ENCODE measurements at regions not wholly inside any gene's neighbourhood (a gene's known extent, or its start where the extent isn't known, plus 50 kb on each side); places are given as distances from the start of the nearest gene placed in this dataset.
A peak's percentile ranks its signal among the peaks of the same experiment; 100 is the strongest.

DNA sequence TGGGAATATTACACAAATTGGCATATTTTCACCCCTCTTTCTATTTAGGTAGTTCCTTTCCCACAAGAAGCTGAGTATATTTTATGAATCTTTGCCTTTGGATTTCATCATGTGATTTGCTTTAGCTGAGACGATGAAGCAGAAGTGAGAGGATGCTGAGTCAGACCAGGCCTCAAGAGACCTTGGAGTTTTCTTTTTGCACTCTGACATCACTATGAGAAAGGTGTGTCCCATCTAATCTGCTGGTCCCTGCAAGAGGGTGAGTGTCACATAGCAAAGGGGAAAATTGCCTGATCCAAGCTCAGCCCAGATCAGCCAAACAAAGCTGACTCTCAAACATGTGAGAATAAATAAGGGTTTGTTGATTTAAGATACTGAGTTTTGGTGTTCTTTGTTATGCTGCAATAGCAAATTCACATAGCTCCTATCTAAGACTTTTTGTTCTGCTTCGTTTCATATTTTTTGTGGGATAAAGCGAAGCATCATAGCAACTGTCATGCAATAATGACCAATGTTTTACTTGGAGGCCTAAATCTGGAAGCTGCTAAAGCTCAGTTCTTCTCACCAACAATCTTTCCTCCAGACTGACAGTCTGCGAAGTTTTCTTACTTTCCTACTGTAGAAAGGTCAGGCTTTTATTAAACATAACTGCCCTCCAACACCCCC, 176.9 kb downstream of the PDHA2 start:
- no peaks in the 10 kb centered on the region for H3K79me2 ChIP-seq (ENCODE audit: insufficient read depth, low read length)
- H3K27ac ChIP-seq (ENCODE audit: low read depth, low read length) = no peak overlapping the region
- no peaks in the 10 kb centered on the region for H4K20me1 ChIP-seq (ENCODE audit: insufficient read depth, low read length)
- DNase-seq (ENCODE audit: low read depth) = peak; percentile 52
- no peaks in the 10 kb centered on the region for H3K27me3 ChIP-seq (ENCODE audit: insufficient read depth, low read length)
- H3K4me3 ChIP-seq (ENCODE audit: insufficient read depth, low read depth, low read length) = no peak overlapping the region
- FAIRE-seq = no peak
- Mint-ChIP-seq H3K9me3 (ENCODE audit: unreplicated experiment) (no peaks in the 10 kb centered on the region), H3K36me3 (ENCODE audit: low read depth, unreplicated experiment) (no peaks in the 10 kb centered on the region), H3K4me3 (ENCODE audit: unreplicated experiment) (no peak overlapping the region), H3K27ac (ENCODE audit: unreplicated experiment) (peak overlapping the region; percentile 14), H3K4me1 (ENCODE audit: low read depth, unreplicated experiment) (no peaks in the 10 kb centered on the region), H3K27me3 (ENCODE audit: low read depth, unreplicated experiment) (no peaks in the 10 kb centered on the region)
- no peaks in the 10 kb centered on the region for H3K4me1 ChIP-seq (ENCODE audit: insufficient read depth, low read length)
- no peaks in the 10 kb centered on the region for H3K9me3 ChIP-seq (ENCODE audit: insufficient read depth, low read depth, low read length)
- peak overlapping the region; percentile 44 for H2AFZ ChIP-seq (ENCODE audit: low read depth, low read length)
- no peak overlapping the region for H3K4me2 ChIP-seq (ENCODE audit: low read length)
- no peak overlapping the region for H3K9ac ChIP-seq (ENCODE audit: low read length)
- TF ChIP-seq EZH2 (IDR thresholded peaks at IDR 0.05; ENCODE audit: insufficient read depth, low read length) = no peak
- no peaks in the 10 kb centered on the region for H3K36me3 ChIP-seq (ENCODE audit: insufficient read depth, low read length)

DNA sequence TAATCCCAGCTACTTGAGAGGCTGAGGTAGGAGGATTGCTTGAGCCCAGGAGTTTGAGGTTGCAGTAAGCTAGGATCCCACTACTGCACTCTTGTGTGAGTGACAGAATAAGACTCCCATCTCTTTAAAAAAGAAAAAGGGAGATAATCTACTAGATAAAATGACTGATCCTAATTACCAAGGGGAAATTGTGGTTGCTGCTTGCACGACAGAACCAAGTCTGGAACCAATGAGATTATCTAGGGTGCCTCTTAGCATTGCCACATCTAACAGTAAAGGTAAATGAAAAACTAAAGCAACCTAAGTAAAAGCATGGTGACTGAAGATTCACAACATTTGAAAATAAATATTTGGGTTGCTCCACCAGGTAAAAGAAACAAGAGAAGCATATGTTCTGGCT, 185.1 kb downstream of the PDHA2 start:
- Mint-ChIP-seq H3K4me3 (ENCODE audit: unreplicated experiment) (no peak overlapping the region), H3K27ac (ENCODE audit: unreplicated experiment) (no peak overlapping the region), H3K27me3 (ENCODE audit: low read depth, unreplicated experiment) (no peaks in the 10 kb centered on the region), H3K36me3 (ENCODE audit: low read depth, unreplicated experiment) (no peaks in the 10 kb centered on the region), H3K9me3 (ENCODE audit: unreplicated experiment) (no peaks in the 10 kb centered on the region), H3K4me1 (ENCODE audit: low read depth, unreplicated experiment) (peaks cover 3% of the 10 kb centered on the region)
- no peak for FAIRE-seq
- Histone ChIP-seq H3K4me2 (ENCODE audit: low read length) (no peak overlapping the region), H3K36me3 (ENCODE audit: insufficient read depth, low read length) (no peaks in the 10 kb centered on the region), H3K4me3 (ENCODE audit: insufficient read depth, low read depth, low read length) (no peak overlapping the region), H3K9ac (ENCODE audit: low read length) (no peak overlapping the region), H4K20me1 (ENCODE audit: insufficient read depth, low read length) (no peaks in the 10 kb centered on the region), H3K79me2 (ENCODE audit: insufficient read depth, low read length) (no peaks in the 10 kb centered on the region), H3K27me3 (ENCODE audit: insufficient read depth, low read length) (no peaks in the 10 kb centered on the region), H3K27ac (ENCODE audit: low read depth, low read length) (no peak overlapping the region), H3K4me1 (ENCODE audit: insufficient read depth, low read length) (no peaks in the 10 kb centered on the region), H2AFZ (ENCODE audit: low read depth, low read length) (no peak overlapping the region), H3K9me3 (ENCODE audit: insufficient read depth, low read depth, low read length) (no peaks in the 10 kb centered on the region)
- TF ChIP-seq, protein P1, sequence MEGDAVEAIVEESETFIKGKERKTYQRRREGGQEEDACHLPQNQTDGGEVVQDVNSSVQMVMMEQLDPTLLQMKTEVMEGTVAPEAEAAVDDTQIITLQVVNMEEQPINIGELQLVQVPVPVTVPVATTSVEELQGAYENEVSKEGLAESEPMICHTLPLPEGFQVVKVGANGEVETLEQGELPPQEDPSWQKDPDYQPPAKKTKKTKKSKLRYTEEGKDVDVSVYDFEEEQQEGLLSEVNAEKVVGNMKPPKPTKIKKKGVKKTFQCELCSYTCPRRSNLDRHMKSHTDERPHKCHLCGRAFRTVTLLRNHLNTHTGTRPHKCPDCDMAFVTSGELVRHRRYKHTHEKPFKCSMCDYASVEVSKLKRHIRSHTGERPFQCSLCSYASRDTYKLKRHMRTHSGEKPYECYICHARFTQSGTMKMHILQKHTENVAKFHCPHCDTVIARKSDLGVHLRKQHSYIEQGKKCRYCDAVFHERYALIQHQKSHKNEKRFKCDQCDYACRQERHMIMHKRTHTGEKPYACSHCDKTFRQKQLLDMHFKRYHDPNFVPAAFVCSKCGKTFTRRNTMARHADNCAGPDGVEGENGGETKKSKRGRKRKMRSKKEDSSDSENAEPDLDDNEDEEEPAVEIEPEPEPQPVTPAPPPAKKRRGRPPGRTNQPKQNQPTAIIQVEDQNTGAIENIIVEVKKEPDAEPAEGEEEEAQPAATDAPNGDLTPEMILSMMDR (IDR thresholded peaks at IDR 0.05; ENCODE audit: insufficient read depth, low read depth, low read length) = no peak
- TF ChIP-seq EZH2 (IDR thresholded peaks at IDR 0.05; ENCODE audit: insufficient read depth, low read length) = no peak
- no peak for DNase-seq (ENCODE audit: low read depth)

DNA sequence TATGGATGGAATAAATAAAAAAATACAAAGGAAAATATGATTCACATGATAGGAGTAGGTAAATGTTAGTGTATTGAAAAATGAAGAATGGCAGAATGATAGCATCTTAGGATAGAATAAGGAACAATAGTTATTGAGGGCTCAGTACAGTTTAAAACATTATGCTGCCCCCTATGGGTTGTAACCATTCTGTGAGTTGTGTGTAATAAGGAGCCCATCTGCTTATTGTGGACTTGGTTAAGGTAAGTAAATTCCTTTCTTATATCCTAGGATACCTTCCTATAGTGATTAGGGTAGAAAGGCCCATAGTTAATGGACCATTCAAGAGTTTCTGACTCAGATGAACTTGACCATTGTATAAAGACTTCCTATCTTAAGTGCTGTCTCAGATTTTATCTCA, 195.8 kb downstream of the PDHA2 start:
- Histone ChIP-seq H3K27ac (ENCODE audit: low read depth, low read length) (no peak overlapping the region), H3K4me1 (ENCODE audit: insufficient read depth, low read length) (no peaks in the 10 kb centered on the region), H3K4me3 (ENCODE audit: insufficient read depth, low read depth, low read length) (no peak overlapping the region), H3K79me2 (ENCODE audit: insufficient read depth, low read length) (no peaks in the 10 kb centered on the region), H3K36me3 (ENCODE audit: insufficient read depth, low read length) (no peaks in the 10 kb centered on the region), H3K9me3 (ENCODE audit: insufficient read depth, low read depth, low read length) (no peaks in the 10 kb centered on the region), H4K20me1 (ENCODE audit: insufficient read depth, low read length) (no peaks in the 10 kb centered on the region), H3K9ac (ENCODE audit: low read length) (no peak overlapping the region), H3K4me2 (ENCODE audit: low read length) (no peak overlapping the region), H3K27me3 (ENCODE audit: insufficient read depth, low read length) (no peaks in the 10 kb centered on the region), H2AFZ (ENCODE audit: low read depth, low read length) (no peak overlapping the region)
- DNase-seq (ENCODE audit: low read depth) = no peak
- H3K36me3 Mint-ChIP-seq (ENCODE audit: low read depth, unreplicated experiment) = no peaks in the 10 kb centered on the region
- no peak for TF ChIP-seq EZH2 (IDR thresholded peaks at IDR 0.05; ENCODE audit: insufficient read depth, low read length)
- TF ChIP-seq, protein P1 (IDR thresholded peaks at IDR 0.05; ENCODE audit: insufficient read depth, low read depth, low read length) = no peak
- no peaks in the 10 kb centered on the region for H3K9me3 Mint-ChIP-seq (ENCODE audit: unreplicated experiment)
- no peak overlapping the region for H3K4me3 Mint-ChIP-seq (ENCODE audit: unreplicated experiment)
- no peak overlapping the region for H3K27ac Mint-ChIP-seq (ENCODE audit: unreplicated experiment)
- H3K4me1 Mint-ChIP-seq (ENCODE audit: low read depth, unreplicated experiment) = no peaks in the 10 kb centered on the region
- H3K27me3 Mint-ChIP-seq (ENCODE audit: low read depth, unreplicated experiment) = no peaks in the 10 kb centered on the region
- no peak for FAIRE-seq
